ENCODE measurements at regions not wholly inside any gene's neighbourhood (a gene's known extent, or its start where the extent isn't known, plus 50 kb on each side); places are given as distances from the start of the nearest gene placed in this dataset.

- H3K4me3 Mint-ChIP-seq, result no peak overlapping the region
- no peaks in the 10 kb centered on the region for H3K27me3 Mint-ChIP-seq (ENCODE audit: low read depth)
- no peaks in the 10 kb centered on the region for H3K36me3 Mint-ChIP-seq (ENCODE audit: low read depth)
- no peak overlapping the region for H3K27ac Mint-ChIP-seq
- H3K4me1 Mint-ChIP-seq (ENCODE audit: low read depth), result no peaks in the 10 kb centered on the region
- no peak for DNase-seq (ENCODE audit: low spot score)
- peaks cover 22% of the 10 kb centered on the region for H3K9me3 Mint-ChIP-seq
Observed at GRCh38 chr3:26340001-26340400, 282.6 kb upstream of the LRRC3B start.

GRCh38 chr3:26343647-26344046 lies 278.9 kb upstream of the LRRC3B start:
- H3K27ac Mint-ChIP-seq, result no peak overlapping the region

GRCh38 chr3:26345613-26346012 lies 277.0 kb upstream of the LRRC3B start:
- peaks cover 25% of the 10 kb centered on the region for H3K9me3 Mint-ChIP-seq
- no peak for DNase-seq (ENCODE audit: low spot score)

More at GRCh38 chr3:26343647-26344046, 278.9 kb upstream of the LRRC3B start:
- Mint-ChIP-seq H3K36me3 (ENCODE audit: low read depth) (no peaks in the 10 kb centered on the region), H3K4me1 (ENCODE audit: low read depth) (no peaks in the 10 kb centered on the region), H3K27me3 (ENCODE audit: low read depth) (no peaks in the 10 kb centered on the region), H3K9me3 (peaks cover 26% of the 10 kb centered on the region), H3K4me3 (no peak overlapping the region)
- no peak for DNase-seq (ENCODE audit: low spot score)

DNA sequence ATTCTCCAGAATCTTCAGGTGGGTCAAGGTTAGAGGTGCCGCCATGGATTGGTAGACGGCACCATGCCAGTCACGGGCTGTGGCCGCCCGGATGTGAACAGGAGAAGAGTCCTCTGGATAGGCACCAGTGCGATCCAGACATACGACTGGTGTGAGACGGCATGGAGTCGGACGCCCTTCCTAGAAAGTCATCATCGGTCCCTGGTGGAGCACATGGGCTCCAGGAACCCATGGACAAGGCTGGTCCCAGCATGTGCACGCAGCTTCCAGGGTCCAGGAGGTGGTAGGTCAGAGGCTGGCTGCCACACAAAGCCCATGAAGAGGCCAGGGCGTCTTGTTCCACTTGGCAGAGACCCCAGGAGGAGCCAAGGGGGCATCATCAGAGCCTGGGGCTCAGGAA lies 276.1 kb upstream of the LRRC3B start:
- no peak overlapping the region for H3K27ac Mint-ChIP-seq
- no peaks in the 10 kb centered on the region for H3K27me3 Mint-ChIP-seq (ENCODE audit: low read depth)
- no peaks in the 10 kb centered on the region for H3K36me3 Mint-ChIP-seq (ENCODE audit: low read depth)
- DNase-seq (ENCODE audit: low spot score), result no peak
- peaks cover 33% of the 10 kb centered on the region for H3K9me3 Mint-ChIP-seq
- H3K4me1 Mint-ChIP-seq (ENCODE audit: low read depth), result no peaks in the 10 kb centered on the region
- H3K4me3 Mint-ChIP-seq, result no peak overlapping the region

More at GRCh38 chr3:26345613-26346012, 277.0 kb upstream of the LRRC3B start:
- no peak overlapping the region for H3K27ac Mint-ChIP-seq
- H3K4me3 Mint-ChIP-seq, result no peak overlapping the region
- H3K36me3 Mint-ChIP-seq (ENCODE audit: low read depth), result no peaks in the 10 kb centered on the region
- H3K4me1 Mint-ChIP-seq (ENCODE audit: low read depth), result no peaks in the 10 kb centered on the region
- no peaks in the 10 kb centered on the region for H3K27me3 Mint-ChIP-seq (ENCODE audit: low read depth)

GRCh38 chr3:26347150-26347549 lies 275.4 kb upstream of the LRRC3B start:
- H3K27ac Mint-ChIP-seq, result no peak overlapping the region
- no peak for DNase-seq (ENCODE audit: low spot score)
- peaks cover 33% of the 10 kb centered on the region for H3K9me3 Mint-ChIP-seq
- H3K36me3 Mint-ChIP-seq (ENCODE audit: low read depth), result no peaks in the 10 kb centered on the region
- no peaks in the 10 kb centered on the region for H3K4me1 Mint-ChIP-seq (ENCODE audit: low read depth)
- no peaks in the 10 kb centered on the region for H3K27me3 Mint-ChIP-seq (ENCODE audit: low read depth)
- no peak overlapping the region for H3K4me3 Mint-ChIP-seq

DNA sequence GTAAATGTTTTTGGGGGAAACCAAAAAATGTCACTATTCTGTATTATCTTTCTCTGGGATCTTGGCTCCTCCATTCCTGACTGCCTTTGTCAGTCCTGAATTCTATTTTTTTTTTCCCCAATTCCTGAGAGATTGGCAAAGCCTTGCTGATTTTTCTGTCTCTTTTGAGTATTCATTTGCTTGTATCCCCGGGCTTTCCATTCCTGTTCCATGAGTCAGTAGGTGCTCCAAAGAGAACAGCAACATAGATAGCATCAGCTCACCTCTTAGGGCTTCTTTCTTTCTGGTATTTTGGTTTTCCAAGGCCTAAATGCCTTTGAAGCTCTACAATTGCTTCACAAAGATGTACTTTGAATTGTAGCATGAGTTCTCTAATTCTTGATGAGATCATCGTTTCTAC lies 271.7 kb upstream of the LRRC3B start:
- peaks cover 47% of the 10 kb centered on the region for H3K9me3 Mint-ChIP-seq

GRCh38 chr3:26353097-26353496 lies 269.5 kb upstream of the LRRC3B start:
- DNase-seq (ENCODE audit: low spot score), result no peak
- Mint-ChIP-seq H3K36me3 (ENCODE audit: low read depth) (no peaks in the 10 kb centered on the region), H3K4me3 (no peak overlapping the region), H3K27ac (no peak overlapping the region), H3K4me1 (ENCODE audit: low read depth) (no peaks in the 10 kb centered on the region), H3K27me3 (ENCODE audit: low read depth) (no peaks in the 10 kb centered on the region), H3K9me3 (peaks cover 36% of the 10 kb centered on the region)

More for the DNA sequence above, 271.7 kb upstream of the LRRC3B start:
- H3K27me3 Mint-ChIP-seq (ENCODE audit: low read depth), result no peaks in the 10 kb centered on the region
- no peak overlapping the region for H3K27ac Mint-ChIP-seq
- no peaks in the 10 kb centered on the region for H3K36me3 Mint-ChIP-seq (ENCODE audit: low read depth)
- no peaks in the 10 kb centered on the region for H3K4me1 Mint-ChIP-seq (ENCODE audit: low read depth)
- H3K4me3 Mint-ChIP-seq, result no peak overlapping the region
- no peak for DNase-seq (ENCODE audit: low spot score)

DNA sequence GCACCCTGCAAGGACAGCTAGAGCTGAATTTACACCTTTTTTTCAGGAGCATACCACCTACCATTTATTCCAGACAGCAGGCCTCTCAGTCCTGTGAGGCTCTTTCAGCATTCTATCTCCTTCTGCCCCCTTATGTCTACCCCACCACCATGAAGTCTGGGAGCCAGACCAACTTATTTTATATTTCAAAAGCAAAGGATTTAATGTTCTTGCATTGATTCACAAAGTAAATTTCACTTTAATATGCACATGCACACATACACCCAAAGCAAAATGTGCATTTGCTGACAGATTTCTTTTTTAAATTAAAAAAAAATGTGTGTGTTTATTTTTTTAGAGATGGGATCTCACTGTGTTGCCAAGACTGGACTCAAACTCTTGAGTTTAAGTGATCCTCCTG lies 264.2 kb upstream of the LRRC3B start:
- Mint-ChIP-seq H3K27me3 (ENCODE audit: low read depth) (no peaks in the 10 kb centered on the region), H3K4me3 (no peak overlapping the region), H3K27ac (no peak overlapping the region), H3K36me3 (ENCODE audit: low read depth) (no peaks in the 10 kb centered on the region), H3K4me1 (ENCODE audit: low read depth) (no peaks in the 10 kb centered on the region), H3K9me3 (peaks cover 14% of the 10 kb centered on the region)
- DNase-seq (ENCODE audit: low spot score), result no peak

GRCh38 chr3:26365706-26366105 lies 256.9 kb upstream of the LRRC3B start:
- H3K36me3 Mint-ChIP-seq (ENCODE audit: low read depth), result no peaks in the 10 kb centered on the region
- H3K4me3 Mint-ChIP-seq, result no peak overlapping the region
- H3K9me3 Mint-ChIP-seq, result peaks cover 18% of the 10 kb centered on the region
- DNase-seq (ENCODE audit: low spot score), result no peak
- H3K27me3 Mint-ChIP-seq (ENCODE audit: low read depth), result no peaks in the 10 kb centered on the region
- H3K27ac Mint-ChIP-seq, result no peak overlapping the region
- H3K4me1 Mint-ChIP-seq (ENCODE audit: low read depth), result no peaks in the 10 kb centered on the region

GRCh38 chr3:26368312-26368711 lies 254.3 kb upstream of the LRRC3B start:
- Mint-ChIP-seq H3K36me3 (ENCODE audit: low read depth) (no peaks in the 10 kb centered on the region), H3K9me3 (peaks cover 11% of the 10 kb centered on the region), H3K27me3 (ENCODE audit: low read depth) (no peaks in the 10 kb centered on the region), H3K4me1 (ENCODE audit: low read depth) (no peaks in the 10 kb centered on the region), H3K27ac (no peak overlapping the region), H3K4me3 (no peak overlapping the region)
- no peak for DNase-seq (ENCODE audit: low spot score)

DNA sequence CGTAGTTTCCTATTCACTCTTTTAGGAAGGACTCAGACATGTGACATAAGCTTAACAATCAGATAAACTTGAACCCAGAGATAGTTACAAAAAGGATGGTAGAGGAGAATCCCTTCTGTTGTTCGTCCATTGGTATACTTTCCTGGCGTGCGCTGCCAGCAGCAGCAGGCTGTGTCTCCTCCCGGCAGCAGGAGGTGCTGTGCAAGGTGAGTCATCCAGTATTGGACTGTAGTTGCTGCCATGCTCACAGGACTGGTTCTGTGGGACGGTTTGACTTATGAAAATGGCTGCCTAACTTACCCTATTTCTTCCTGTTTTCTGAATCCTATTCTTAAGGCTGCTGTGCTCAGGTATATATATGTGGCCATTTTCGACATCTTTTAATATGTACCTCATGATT lies 253.4 kb upstream of the LRRC3B start:
- Mint-ChIP-seq H3K27me3 (ENCODE audit: low read depth) (no peaks in the 10 kb centered on the region), H3K4me1 (ENCODE audit: low read depth) (no peaks in the 10 kb centered on the region), H3K27ac (no peak overlapping the region), H3K4me3 (no peak overlapping the region), H3K36me3 (ENCODE audit: low read depth) (no peaks in the 10 kb centered on the region), H3K9me3 (peaks cover 11% of the 10 kb centered on the region)
- DNase-seq (ENCODE audit: low spot score), result no peak

DNA sequence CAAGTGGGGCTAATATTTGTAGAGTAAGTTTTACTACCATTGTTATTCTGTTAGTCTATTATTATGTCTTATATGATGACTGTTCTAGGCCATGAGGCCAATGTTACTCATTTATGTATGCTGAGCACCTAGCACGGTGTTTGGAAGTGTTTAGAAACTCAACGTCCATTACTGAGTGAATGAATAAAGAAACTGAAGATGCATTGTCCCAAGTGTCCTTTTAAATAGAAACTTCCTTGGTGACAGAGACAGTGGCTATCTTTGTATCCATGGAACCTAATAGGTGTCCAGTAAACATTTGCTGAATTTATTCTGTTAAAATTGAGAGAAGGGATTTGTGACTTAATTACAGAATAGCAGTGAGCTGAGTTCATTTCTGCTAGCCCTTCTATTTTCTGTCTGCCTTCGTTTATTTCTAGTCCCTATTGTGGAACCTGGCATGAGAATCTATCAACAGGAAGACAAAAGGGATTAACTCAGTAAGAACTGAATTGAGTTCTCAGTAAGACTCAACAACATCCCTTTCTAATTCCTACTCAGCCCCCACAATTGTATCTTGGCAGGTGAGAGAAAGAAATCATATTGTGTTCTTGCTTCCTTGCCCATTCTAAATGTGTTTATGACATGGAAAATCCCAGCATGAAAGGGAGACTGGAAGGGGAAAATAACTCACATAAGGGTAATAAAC lies 246.6 kb upstream of the LRRC3B start:
- Mint-ChIP-seq H3K36me3 (ENCODE audit: low read depth) (no peaks in the 10 kb centered on the region), H3K27ac (no peak overlapping the region), H3K9me3 (peaks cover 29% of the 10 kb centered on the region), H3K27me3 (ENCODE audit: low read depth) (no peaks in the 10 kb centered on the region), H3K4me3 (no peak overlapping the region), H3K4me1 (ENCODE audit: low read depth) (no peaks in the 10 kb centered on the region)
- no peak for DNase-seq (ENCODE audit: low spot score)

DNA sequence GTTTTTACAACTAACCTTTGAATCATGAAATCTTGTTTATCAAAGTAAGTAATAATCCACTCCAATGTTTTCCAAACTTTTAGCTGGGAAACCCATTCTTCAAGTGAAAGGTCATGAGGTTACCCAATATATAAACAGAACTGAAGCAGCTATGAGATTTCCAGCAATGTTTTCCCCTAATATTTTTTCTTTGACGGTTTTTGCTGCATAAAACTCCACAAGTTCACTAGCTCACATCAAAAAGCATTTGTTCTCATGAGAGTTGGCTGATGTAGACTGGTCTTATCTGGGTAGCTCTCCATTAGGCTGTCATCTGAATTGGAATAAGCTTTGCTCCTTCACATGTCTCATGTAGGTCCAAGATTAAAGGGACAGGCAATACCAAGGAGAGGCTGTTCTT lies 241.2 kb upstream of the LRRC3B start:
- H3K27ac Mint-ChIP-seq, result no peak overlapping the region
- DNase-seq (ENCODE audit: low spot score), result no peak
- peaks cover 21% of the 10 kb centered on the region for H3K9me3 Mint-ChIP-seq
- no peak overlapping the region for H3K4me3 Mint-ChIP-seq
- H3K36me3 Mint-ChIP-seq (ENCODE audit: low read depth), result no peaks in the 10 kb centered on the region
- H3K4me1 Mint-ChIP-seq (ENCODE audit: low read depth), result no peaks in the 10 kb centered on the region
- no peaks in the 10 kb centered on the region for H3K27me3 Mint-ChIP-seq (ENCODE audit: low read depth)

DNA sequence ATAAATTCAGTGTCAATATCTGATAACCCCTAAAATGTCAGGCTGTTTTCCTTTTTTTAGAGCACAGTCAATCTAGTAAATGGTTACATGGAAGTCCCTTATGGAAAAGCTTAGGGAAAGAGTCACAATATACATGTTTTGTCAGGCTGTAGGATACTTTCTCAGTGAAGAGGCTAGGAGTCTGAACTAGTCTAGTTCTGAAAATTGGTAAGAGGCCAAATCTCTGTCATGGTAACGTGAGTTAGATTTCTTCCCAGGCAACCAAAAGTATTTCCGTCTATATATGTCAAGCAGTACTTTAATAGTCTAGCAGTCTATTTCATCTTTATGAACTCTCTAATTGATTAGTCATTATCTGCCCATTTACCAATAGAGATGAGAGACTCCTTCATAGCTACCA lies 215.9 kb upstream of the LRRC3B start:
- Mint-ChIP-seq H3K27me3 (ENCODE audit: low read depth) (no peaks in the 10 kb centered on the region), H3K9me3 (peaks cover 18% of the 10 kb centered on the region), H3K4me1 (ENCODE audit: low read depth) (no peaks in the 10 kb centered on the region), H3K36me3 (ENCODE audit: low read depth) (no peaks in the 10 kb centered on the region), H3K27ac (no peak overlapping the region), H3K4me3 (no peak overlapping the region)
- DNase-seq (ENCODE audit: low spot score), result no peak

GRCh38 chr3:26418553-26418952 lies 204.0 kb upstream of the LRRC3B start:
- no peak overlapping the region for H3K4me3 Mint-ChIP-seq

More at GRCh38 chr3:26418553-26418952, 204.0 kb upstream of the LRRC3B start:
- H3K36me3 Mint-ChIP-seq (ENCODE audit: low read depth), result no peaks in the 10 kb centered on the region
- no peaks in the 10 kb centered on the region for H3K27me3 Mint-ChIP-seq (ENCODE audit: low read depth)
- no peaks in the 10 kb centered on the region for H3K4me1 Mint-ChIP-seq (ENCODE audit: low read depth)
- H3K27ac Mint-ChIP-seq, result no peak overlapping the region
- peaks cover 18% of the 10 kb centered on the region for H3K9me3 Mint-ChIP-seq
- DNase-seq (ENCODE audit: low spot score), result no peak
